ENCODE measurements at regions not wholly inside any gene's neighbourhood (a gene's known extent, or its start where the extent isn't known, plus 50 kb on each side); places are given as distances from the start of the nearest gene placed in this dataset.

DNA sequence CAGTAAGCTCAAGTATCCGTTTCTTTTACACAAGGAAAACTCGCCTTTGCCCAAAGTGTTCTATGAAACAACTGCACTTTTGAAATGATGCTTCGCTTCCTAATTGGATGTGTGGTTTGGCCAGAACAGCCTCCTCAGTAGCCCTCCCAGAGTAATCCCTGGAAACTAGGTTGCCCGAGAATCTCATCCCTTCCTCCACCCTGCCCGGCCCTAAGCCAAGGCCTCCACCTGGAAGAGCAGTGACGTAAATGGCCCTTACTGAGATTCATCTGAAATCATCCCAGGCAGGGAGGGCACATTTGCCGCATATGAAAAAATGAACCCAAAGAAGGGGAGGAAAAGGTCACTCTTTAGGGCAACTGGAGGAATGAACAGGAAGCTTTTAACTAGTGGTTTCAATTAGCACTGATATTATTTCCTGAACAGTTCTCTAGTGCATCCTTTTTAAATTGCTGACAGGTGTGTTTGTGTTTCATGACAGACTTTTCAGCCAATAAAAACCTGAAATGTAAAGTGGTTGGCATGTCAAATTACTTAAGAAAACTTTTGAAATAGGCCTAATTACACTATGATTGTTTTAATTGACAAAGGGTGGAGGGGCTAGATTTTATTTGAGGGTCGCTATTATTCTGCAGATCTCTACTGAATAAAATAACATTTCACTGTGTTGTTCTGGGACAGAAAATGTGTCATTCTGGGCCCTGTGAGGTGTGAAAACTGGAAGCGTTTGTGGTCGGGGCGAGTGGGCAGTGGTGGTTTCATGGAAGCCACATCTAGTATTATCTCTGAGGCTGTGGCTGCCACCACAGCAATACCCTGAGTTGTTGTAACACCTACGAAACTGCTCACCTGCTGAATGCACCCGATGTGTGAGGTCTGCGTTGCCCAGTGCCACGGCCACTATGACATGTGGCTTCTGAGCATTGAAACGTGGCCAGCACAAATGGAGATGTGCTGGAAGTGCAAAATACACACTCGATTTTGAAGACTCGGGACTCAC is 112.1 kb downstream of the ZIC5 start:
- DNase-seq = peak; percentile 36

DNA sequence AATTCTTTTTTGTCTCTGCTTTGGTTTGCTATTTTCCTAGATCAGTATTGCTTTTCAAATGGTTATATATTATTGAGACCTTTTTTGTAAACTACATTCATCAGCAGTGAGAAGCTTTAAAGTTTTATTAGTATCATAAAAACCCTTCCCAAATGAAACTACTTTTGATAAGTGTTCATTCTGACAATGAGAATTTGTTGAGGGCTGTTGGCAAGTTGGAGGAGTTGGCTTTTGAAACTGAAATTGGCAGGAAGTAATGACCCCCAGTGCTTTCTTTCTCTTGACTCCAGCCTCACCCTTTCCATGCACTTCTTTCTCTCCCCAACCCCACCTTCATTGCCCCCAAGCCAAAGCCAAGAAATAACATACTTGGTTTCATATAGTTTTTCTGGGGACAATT is 113.8 kb downstream of the ZIC5 start:
- DNase-seq = no peak

DNA sequence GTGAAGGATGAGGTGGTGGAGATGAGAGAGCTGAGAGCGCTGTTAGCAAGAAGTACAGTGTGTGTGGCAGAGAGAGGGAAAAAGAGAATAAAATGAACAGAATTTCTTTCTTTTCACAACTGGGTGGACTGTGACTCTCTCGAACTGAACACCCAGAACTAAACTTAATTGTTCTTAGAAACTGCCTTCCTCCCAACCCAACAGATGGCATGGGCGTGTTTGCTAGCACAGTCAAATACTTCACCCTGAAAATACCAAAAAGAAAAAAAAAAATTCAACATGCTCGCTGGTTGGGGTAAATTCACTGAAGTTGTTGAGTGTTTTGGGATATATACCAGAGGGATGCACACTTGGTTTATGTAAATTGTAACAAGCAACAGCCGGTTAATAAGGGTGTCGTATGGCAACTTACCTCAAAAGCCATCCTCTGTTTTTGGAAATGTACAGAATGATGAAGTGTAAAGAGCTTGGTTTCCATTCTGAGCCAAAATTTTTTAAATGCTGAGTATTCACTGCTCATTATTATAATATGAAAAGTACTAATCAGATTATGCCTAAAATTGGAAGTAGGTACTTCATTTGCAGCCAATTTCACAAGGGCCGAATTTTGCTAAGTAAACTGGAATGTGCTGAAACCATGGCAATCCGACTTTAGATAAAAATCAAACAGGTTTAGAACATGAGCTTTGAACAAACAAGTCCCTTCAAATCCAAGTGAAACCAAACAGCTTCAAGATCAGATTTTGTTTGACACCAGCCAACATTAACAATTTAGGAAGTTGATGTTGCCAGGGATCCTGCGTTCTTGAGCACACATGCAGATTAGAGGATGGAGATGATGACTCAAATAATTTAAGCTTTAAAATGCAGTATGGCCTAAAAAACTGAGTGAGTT is 115.8 kb downstream of the ZIC5 start:
- no peak for DNase-seq

DNA sequence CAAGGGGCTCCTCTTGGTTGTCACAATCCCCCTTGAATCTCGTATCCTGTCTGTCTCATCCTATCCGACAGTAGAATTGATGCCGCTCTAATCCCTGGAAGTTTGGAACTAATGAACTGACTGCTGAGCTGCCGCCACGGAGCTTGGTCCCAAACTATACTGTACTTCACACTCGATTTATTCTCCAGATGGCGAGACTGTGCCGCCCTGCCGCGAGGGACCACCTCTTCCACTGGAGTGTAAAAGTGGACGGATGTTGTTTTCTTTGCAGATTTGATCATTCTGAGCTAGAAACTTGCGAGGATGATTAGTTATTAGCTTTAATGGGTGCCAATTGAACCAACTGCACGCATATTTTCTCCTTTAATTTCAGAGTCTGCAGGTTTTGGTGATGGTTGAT is 117.2 kb downstream of the ZIC5 start:
- DNase-seq = no peak

DNA sequence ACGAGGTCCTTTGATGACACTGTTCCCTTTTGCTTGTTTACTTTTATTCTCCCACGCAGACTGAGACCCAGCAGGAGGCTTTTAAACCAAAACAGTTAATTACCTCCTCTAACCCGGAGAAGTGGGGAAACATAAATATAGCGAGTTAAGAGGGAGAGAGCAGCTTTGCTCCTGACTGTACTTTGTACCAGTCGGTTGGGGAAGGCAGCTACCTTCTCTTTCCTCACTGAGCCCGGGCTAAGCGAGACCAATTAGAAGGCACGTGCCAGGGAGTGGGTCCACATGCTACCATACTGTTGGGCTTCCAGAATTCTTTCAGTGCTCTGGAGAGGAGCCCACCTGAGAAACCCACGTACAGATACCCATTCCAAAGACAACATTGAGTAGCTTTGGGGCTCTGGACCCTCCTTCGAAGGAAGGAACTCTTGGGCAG is 124.2 kb downstream of the ZIC5 start:
- no peak for DNase-seq

DNA sequence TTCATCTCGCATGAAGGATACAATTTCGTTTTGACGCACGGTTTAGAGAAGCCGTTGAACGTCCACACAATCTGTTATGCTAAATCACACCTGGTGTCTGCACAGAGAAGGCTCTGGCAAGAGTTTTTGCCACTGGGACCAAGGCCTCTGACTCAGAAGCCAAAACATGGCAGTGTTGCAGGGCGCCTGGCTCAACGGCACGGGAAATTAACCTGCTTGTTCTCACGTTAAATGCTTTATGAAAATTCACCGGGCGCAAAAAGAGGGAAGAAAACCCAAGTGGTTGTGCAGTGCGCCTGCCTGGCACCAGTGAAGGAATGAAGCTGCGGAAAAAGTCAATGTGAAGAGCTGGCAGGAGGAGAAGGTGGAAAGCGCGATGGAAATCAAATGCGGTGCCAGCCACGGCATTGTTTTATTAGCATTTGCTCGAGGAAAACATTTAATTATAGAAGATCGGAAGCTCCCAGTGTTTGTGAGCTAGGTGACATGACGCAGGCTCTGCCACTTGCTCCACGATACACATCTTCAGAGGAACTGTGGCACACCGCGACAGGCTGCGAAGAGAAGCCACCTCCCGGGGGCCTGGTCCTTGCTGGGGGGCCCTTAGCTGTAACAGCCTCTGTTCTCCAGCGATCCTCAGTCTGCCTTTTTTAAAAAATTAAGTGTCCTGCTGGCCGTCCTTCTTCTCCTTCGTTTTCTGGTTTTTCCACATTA is 126.2 kb downstream of the ZIC5 start:
- no peak for DNase-seq

DNA sequence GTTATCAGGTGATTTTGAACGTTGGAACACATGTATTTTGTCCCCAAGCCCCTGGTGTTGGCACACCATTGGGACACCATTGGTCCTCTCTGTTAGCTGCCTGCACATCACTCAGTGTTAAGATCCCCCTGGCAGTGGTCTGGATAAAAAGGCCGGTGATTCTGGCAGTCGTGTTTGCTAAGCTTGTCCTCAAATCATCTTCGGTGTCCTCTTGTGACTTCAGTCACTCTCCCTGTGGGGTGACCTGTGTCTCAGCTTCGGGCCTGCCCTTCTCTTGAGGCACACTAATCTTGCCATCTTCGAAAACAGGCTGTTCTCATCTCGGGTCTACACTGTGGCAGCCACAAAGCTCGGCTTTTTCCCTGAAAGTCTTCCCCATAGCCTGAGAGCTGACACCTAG is 127.1 kb downstream of the ZIC5 start:
- no peak for DNase-seq

DNA sequence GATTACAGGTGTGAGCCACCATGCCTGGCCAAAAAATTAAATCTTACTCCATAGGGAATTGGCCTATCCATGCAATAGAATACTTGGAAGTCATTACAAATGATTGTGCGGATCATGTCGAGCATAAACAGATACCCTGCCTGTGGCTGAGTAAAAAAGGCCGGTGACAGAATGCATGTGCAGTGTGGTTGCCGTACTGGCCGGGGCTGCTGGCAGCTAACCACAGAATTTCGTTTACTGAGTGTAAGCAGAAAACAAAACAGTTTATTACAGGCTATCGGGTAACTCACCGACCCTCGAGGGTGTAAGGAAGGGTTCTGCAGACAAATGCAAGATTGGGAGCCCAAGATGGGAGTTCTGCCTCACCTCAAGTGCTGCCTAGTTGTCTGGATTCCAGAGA is 127.7 kb downstream of the ZIC5 start:
- DNase-seq = no peak

DNA sequence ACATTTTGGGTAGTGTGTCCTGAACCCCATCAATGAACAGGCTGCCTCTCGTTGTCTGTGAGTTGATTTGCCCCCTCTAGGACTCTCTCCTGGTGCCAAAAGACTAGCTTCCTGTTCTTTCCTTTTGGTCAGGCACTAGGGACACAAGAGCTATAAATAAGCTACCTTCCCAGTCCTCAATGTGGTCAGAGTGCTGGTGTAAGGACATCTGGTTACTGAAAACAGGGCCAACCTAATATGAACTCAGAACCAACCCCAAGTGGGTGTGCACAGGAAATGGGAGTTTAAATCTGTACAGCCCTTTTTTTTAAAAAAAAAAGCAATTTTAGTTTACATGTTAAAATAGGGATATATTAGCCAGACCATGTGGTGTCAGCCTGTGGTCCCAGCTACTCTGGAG is 129.2 kb downstream of the ZIC5 start:
- no peak for DNase-seq

DNA sequence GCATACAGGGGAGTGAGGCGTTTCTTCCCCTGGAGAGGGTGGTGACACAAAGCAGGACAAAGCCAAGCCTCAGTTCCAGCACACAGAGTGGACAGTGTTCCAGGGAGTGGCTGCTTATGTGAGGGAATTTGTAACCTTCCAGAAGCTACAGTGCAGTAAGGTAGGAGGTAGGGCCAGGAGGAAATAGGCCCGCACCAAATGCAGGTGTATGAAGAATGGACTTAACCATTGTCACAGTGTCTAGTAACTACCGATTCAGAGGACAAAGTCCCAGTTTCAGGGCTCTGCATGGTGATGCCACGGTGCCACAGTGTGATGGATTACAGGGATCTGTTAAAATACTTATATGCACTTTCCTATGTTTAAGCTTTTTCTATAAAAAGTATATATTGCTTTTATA is 135.3 kb downstream of the ZIC5 start:
- no peak for DNase-seq

DNA sequence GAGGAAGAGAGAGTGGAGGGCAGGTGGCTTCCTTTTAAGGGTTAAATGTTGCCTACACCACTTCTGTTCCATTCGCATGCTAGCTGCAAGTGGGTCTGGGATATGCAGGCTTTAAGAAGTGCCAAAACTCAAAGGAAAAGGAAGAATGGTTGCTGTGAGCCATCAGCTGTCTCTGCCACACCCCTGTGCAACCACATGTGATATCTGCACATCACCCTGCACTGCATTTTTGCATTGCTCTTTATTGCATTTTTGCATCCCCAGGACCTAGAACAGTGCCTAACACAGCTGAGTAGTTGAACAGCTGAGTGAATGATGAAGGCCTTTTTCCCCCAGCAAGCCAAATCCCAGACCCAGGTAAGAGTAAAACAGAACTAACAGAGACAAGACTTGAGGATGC is 136.1 kb downstream of the ZIC5 start:
- DNase-seq = no peak

DNA sequence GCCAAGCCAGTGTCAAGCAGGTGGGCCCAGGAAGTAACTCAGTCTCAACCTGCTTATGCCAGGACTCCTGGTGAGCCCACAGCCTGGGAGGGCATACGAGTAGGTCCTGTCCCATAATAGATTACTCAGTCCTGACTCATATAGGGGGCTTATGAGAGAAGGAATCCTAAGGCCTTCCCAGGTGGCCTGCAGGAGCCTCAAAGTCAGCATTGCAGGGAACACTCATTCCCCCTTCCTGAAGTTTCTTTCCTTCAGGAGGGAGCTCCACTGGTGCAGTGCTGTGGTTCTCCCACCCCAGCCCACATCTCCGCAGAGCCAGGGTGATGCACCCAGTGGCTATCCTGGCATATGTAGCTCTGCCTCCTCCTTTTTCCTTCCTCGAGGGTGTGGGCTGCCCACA is 137.3 kb downstream of the ZIC5 start:
- DNase-seq = no peak

DNA sequence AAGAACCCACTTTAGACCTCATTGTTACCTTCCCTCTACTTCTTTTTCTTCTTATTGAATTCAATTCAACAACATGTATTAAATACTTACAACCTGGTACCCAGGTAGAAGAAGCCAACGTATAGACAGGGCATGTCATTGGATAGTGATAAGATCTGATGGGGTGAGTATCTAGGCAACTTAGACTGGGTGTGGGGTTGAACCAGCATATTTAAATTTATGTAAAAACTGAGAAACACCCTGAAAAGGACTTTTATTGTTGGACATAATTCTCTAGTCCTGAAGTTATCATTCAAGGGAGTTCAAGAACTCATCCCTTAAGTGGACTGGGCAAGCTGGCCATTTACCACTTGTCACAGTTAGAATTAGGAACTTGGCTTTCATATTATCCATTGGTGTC is 139.2 kb downstream of the ZIC5 start:
- DNase-seq = no peak

DNA sequence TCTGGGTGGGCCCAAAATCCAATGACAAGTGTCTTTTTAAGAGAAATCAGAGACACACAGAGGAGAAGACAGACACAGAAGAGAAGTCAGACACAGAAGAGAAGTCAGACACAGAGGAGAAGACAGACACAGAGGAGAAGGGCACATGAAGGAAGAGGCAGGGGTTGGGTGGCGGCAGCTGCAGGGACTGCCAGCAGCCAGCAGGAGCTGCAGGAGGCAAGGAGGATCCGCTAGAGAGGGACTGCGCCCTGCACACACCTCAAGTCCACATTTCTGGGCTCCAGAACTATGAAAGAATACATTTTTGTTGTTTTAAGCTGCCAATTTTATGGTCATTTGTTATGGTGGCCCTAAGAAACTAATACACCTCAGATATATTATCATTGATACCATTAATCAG is 140.6 kb downstream of the ZIC5 start:
- DNase-seq = no peak

DNA sequence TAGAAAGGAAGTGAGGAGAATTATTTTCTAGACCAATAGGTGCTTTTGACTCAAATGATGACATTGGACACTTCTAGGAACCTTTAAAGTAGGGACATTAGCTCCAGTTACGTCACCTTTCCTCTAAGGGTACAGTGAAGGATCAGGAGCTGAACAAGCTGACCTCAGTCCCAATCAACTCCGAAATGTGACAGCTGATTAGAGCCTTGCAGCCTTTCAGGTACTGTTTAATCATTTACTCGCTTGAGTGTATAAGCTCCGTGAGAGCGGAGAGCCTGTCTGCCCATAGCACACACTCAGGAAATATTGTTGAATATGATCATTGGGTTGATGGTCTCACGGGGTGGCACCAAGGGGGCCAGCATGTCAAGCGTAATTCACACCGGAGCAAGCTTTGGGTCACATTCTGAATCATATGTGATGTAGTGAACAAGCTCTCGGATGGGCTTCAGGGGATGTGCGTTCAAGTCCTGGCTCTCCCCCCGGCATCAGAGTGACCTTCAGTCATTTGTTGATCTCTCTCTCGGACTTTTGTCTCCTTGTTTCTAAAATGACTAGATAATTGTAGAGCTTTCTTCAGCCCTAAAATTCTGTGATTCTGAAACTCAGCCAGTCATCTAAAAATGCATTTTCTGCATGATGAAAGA is 141.9 kb downstream of the ZIC5 start:
- DNase-seq = no peak

DNA sequence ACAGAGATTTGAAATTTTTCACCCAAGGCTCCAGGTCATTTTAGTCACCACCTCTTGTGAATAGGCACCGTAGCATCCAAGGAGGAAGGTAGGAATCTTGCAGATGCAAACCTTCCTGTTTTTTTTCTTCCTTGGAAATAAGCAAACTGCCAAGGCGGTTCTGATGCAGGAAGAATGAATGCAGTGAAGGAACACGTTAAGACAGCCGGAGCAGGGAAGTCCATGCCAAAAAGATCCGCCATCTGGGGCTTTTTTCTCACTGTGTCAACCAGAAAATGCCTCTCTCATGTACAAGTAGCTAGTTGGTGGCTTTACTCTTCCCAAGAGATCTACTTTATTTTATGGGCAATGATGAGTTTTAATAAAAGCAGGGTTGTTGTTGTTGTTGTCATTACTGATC is 142.4 kb downstream of the ZIC5 start:
- no peak for DNase-seq

DNA sequence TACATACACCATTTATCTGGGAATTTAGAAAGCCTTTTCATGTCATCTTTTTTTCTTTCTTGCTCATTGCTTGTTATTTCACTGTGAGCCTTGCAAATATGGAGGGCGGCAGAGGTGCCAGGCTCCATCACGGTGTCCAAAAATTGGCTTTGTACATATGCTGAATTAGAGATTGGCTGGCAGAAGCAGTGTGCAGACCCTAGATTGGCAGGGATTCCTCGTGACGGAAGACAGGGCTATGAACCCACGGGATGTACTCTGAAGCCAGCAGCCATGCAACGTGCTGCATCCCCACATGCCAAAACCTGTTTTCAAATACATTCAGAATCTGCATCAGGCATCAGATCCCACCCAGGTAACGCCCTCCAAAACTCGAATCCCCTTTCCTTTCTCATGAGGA is 142.8 kb downstream of the ZIC5 start:
- DNase-seq = no peak

DNA sequence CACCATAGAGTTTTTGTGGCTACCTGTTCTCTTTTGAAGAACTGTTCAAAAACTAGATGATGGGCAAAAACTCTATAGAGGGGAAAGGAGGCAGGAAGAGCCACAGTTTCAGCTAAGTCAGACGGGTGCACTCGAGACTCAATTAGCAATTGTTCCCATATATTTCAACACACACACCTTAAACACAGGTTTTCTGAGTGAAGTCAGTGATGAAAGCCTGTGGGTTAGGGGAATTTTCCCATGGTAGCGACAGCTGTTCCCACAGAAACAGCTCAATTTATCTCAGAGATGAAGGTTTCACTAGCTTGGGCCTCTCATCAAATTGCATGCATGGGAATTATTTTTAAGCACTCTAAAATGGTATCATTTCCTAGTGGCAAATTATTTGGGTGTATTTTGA is 143.4 kb downstream of the ZIC5 start:
- no peak for DNase-seq

DNA sequence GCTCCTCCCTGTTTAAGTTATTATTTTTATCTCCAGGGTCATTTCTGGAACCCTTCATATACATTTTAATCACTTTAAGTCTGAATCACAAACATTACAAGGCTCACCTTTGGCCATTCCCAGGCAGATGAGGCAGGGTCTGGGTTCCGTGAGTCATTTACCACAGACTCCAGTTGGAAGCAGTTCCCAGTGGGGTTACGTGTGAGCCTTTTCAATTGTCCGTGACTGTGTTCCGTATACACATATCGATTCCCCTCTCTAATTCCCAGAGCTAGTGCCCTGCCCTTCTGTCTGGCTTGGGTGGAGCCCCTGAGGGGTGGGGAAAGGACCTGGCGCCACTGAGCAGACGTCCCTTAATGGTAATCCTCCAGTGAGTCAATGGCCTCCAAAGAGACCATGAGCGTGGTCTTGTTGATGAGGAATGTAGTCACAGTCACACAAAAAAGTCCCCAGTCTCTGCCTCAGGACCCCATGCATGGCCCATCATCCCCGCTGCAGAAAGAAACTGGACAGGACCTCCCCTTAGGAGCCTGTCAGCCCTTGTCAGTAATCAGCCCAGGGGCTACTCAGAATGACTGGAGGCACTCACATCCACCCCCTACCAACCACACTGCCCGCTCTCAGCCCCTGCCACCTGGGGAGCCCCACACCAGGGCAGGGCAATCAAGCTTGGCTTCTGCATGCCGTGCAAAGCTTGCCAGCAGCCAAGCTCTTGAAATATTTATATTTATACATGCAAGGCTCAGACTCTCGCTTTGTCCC is 144.4 kb downstream of the ZIC5 start:
- no peak for DNase-seq

DNA sequence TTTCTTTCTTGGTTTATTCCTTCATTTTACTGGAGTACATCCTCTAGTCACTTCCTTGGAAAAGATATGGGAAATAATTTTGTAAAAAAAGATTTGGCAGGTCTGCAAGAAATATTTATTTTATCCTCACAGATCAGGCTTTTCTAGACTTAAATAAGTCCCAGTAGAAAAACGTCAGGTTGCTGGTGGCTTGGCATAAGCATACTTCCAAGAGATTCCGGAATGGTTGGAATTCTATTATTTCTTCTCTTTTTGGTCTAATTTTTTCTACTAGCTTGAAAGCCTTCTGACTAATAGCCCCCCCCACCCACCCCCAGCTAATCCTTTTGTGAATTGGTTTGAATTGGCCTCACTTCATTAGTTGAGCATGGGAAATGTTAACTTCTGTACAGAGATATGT is 147.6 kb downstream of the ZIC5 start:
- DNase-seq = no peak

DNA sequence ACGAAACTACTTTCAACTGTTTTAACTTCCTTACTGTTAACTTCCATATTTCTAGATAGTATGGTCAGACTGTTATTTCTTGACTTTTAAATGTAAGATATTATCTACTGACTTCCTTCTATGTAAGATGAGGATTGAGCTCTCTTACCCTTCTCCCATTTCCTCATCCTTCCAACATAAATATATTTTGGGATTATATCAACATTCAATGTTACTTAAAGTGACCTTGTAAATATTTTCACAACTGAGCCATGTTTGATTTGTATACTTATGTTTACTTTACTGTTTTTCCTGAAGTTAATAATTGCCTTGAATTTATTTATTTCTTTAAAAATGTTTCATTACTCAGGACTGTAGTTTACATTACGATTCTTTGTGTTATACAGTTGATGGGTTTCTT is 148.7 kb downstream of the ZIC5 start:
- no peak for DNase-seq

DNA sequence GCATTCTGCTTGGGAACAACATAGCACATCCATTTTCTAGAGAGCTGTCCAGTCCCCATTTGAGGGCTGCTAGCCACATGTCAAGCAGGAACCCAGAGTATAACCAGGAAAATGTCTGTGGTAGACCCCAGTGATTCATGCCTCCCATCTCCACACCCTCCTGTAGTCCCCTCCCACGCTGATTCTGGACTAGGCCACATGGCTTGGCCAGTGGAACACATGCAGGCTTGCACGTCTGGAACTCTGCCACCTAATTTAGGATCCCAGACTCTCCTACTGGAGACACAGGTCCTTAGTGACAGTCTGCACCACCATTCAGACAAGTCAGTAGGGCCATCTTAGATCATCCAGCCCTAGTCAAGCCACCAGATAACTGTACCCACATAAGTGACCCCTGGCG is 149.8 kb downstream of the ZIC5 start:
- no peak for DNase-seq
